ENCODE measurements at regions not wholly inside any gene's neighbourhood (a gene's known extent, or its start where the extent isn't known, plus 50 kb on each side); places are given as distances from the start of the nearest gene placed in this dataset.
"Not testable (repeated sequence)": the region's sequence is repeated elsewhere in the genome, so short reads cannot be mapped to it uniquely, and the experiment has no call there.

- DNase-seq, result peak; percentile 6
Observed at GRCh38 chr3:106945435-106945834, 431.8 kb upstream of the CCDC54 start.

- DNase-seq, result no peak
Observed at GRCh38 chr3:106946866-106947265, 430.4 kb upstream of the CCDC54 start.

- no peak for DNase-seq
Observed at GRCh38 chr3:106957029-106957428, 420.2 kb upstream of the CCDC54 start.

- no peak for DNase-seq
Observed at GRCh38 chr3:106962993-106963392, 414.2 kb upstream of the CCDC54 start.

- no peak for DNase-seq
Observed at GRCh38 chr3:106963442-106963841, 413.8 kb upstream of the CCDC54 start.

GRCh38 chr3:106965307-106965706 is 411.9 kb upstream of the CCDC54 start:
- DNase-seq, result no peak

- no peak for DNase-seq
Observed at GRCh38 chr3:106969596-106969995, 407.6 kb upstream of the CCDC54 start.

- no peak for DNase-seq
Observed at GRCh38 chr3:106981392-106981791, 395.8 kb upstream of the CCDC54 start.

GRCh38 chr3:106985721-106986120 is 391.5 kb upstream of the CCDC54 start:
- no peak for DNase-seq

GRCh38 chr3:106998841-106999682 is 378.2 kb upstream of the CCDC54 start:
- DNase-seq, result not testable (repeated sequence)

GRCh38 chr3:107001635-107002034 is 375.6 kb upstream of the CCDC54 start:
- DNase-seq, result no peak

- DNase-seq, result not testable (repeated sequence)
Observed at GRCh38 chr3:107005352-107005751, 371.9 kb upstream of the CCDC54 start.

GRCh38 chr3:107008213-107008612 is 369.0 kb upstream of the CCDC54 start:
- no peak for DNase-seq

GRCh38 chr3:107013641-107014040 is 363.6 kb upstream of the CCDC54 start:
- DNase-seq, result no peak

GRCh38 chr3:107024551-107025026 is 352.6 kb upstream of the CCDC54 start:
- DNase-seq, result peak; percentile 4

GRCh38 chr3:107025961-107026360 is 351.3 kb upstream of the CCDC54 start:
- DNase-seq, result no peak

GRCh38 chr3:107028086-107028485 is 349.2 kb upstream of the CCDC54 start:
- no peak for DNase-seq

- DNase-seq, result no peak
Observed at GRCh38 chr3:107028626-107029025, 348.6 kb upstream of the CCDC54 start.

GRCh38 chr3:107032111-107032510 is 345.1 kb upstream of the CCDC54 start:
- DNase-seq, result no peak

- no peak for DNase-seq
Observed at GRCh38 chr3:107034142-107034541, 343.1 kb upstream of the CCDC54 start.

GRCh38 chr3:107035176-107035575 is 342.1 kb upstream of the CCDC54 start:
- no peak for DNase-seq

- no peak for DNase-seq
Observed at GRCh38 chr3:107044677-107045076, 332.6 kb upstream of the CCDC54 start.

GRCh38 chr3:107045791-107046190 is 331.4 kb upstream of the CCDC54 start:
- DNase-seq, result no peak

GRCh38 chr3:107055181-107055942 is 321.9 kb upstream of the CCDC54 start:
- DNase-seq, result no peak

Data from NCI-H1092 treated with DMSO at 0.1 percent for 48 hours (cell line).